GM23338 (cell line): ENCODE measurements at regions not wholly inside any gene's neighbourhood (a gene's known extent, or its start where the extent isn't known, plus 50 kb on each side); places are given as distances from the start of the nearest gene placed in this dataset.

Source experiments
- EZH2 ChIP-seq: fragments of 200-600 bp; sonication (generic); IDR thresholded peaks from one replicate; pipeline ENCODE4 v1.8.0; 2017; ENCODE audit warnings: antibody characterized with exemption, mild to moderate bottlenecking, low read depth; ENCODE audit not compliant: unreplicated experiment
- EZH2phosphoT487 ChIP-seq: fragments of 200-600 bp; sonication (generic); IDR thresholded peaks from one replicate; pipeline ENCODE4 v1.8.1; 2018; ENCODE audit warnings: antibody characterized with exemption; ENCODE audit not compliant: unreplicated experiment
- POLR2AphosphoS5 ChIP-seq: IDR thresholded peaks from 2 replicates; pipeline ENCODE4 v1.6.1; 2016; ENCODE audit warnings: antibody characterized with exemption, low read depth
- ZNF114 ChIP-seq: fragments of 250-450 bp; sonication (Bioruptor Pico); IDR thresholded peaks from 2 replicates; pipeline ENCODE4 v1.5.0; 2020; ENCODE audit warnings: mild to moderate bottlenecking, moderate library complexity
- TF ChIP-seq, protein P1 (sequence below), 2 experiments: fragments of 200-600 bp in 1 of 2; sonication (generic) in 1 of 2; conservative IDR thresholded peaks; 2 replicates each; pipeline versions ENCODE4 v1.5.1 to v1.6.1; 2016 to 2017; ENCODE audit warnings: antibody characterized with exemption in 2 of 2, low read depth in 2 of 2, mild to moderate bottlenecking in 2 of 2, moderate library complexity in 1 of 2

DNA sequence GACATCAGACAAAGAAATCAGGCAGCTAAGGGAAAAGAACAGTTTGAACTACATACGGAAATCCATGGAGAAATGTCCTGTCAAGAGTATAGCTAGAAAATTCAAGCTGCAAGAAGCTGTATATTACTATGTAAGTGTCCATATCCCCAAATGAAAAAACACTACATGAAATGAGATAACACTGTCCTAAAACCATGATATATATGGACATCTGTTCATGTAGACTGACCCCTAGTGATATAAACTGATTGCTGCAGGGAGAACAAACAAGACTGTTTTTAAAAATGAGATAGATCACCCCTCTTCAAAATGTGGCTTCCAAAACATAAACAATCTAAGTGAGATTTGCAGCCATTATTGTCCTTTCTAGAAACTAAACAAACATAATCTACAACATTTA is 985.6 kb downstream of the EPHA3 start:
- TF ChIP-seq, protein P1, sequence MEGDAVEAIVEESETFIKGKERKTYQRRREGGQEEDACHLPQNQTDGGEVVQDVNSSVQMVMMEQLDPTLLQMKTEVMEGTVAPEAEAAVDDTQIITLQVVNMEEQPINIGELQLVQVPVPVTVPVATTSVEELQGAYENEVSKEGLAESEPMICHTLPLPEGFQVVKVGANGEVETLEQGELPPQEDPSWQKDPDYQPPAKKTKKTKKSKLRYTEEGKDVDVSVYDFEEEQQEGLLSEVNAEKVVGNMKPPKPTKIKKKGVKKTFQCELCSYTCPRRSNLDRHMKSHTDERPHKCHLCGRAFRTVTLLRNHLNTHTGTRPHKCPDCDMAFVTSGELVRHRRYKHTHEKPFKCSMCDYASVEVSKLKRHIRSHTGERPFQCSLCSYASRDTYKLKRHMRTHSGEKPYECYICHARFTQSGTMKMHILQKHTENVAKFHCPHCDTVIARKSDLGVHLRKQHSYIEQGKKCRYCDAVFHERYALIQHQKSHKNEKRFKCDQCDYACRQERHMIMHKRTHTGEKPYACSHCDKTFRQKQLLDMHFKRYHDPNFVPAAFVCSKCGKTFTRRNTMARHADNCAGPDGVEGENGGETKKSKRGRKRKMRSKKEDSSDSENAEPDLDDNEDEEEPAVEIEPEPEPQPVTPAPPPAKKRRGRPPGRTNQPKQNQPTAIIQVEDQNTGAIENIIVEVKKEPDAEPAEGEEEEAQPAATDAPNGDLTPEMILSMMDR (conservative IDR thresholded peaks at IDR 0.05; ENCODE audit: low read depth in 2 of 2): peak; percentile 54 to 81
- TF ChIP-seq ZNF114 (CRISPR knock-in tag): no peak
- TF ChIP-seq POLR2AphosphoS5: no peak
- no peak for TF ChIP-seq EZH2phosphoT487
- no peak for TF ChIP-seq EZH2
